HEK293 (cell line): ENCODE measurements at regions not wholly inside any gene's neighbourhood (a gene's known extent, or its start where the extent isn't known, plus 50 kb on each side); places are given as distances from the start of the nearest gene placed in this dataset.

Experiments
- CTCF ChIA-PET: fragments of 350-600 bp; formaldehyde crosslinking; extraction: SDS; loops from one replicate; lab custom pipeline; 2021; ENCODE audit warnings: antibody characterized with exemption; lab: Yijun Ruan, JAX
- POLR2A ChIA-PET: fragments of 300-600 bp; formaldehyde crosslinking; extraction: SDS; loops from one replicate; lab custom pipeline; 2020; ENCODE audit warnings: antibody characterized with exemption, inconsistent platforms; lab: Yijun Ruan, JAX
- H3K27ac ChIP-seq: fragments of 200-500 bp; sonication (Bioruptor generic); 2 replicates; pipeline ENCODE4 v1.5.1; 2014; ENCODE audit warnings: low read depth, low read length, control low read depth, inconsistent platforms; ENCODE audit errors: extremely low read depth
- H3K36me3 ChIP-seq, 2 experiments: fragments of 200-500 bp in 1 of 2; sonication (Bioruptor generic) in 1 of 2; 1 replicate in 1 of 2; 2 replicates in 1 of 2; pipeline ENCODE4 v1.5.1; 2014 to 2017; ENCODE audit warnings: inconsistent platforms in 2 of 2, low read length in 2 of 2; ENCODE audit not compliant: control insufficient read depth in 2 of 2, insufficient read depth in 1 of 2
- H3K4me1 ChIP-seq: fragments of 200-500 bp; sonication (Bioruptor generic); 2 replicates; pipeline ENCODE4 v1.5.1; 2014; ENCODE audit warnings: mild to moderate bottlenecking, low read length, inconsistent platforms; ENCODE audit not compliant: control insufficient read depth, insufficient read depth
- H3K4me3 ChIP-seq: 2 replicates; pipeline ENCODE4 v1.5.1; 2011; ENCODE audit warnings: low read depth, mild to moderate bottlenecking, control low read depth, low read length, moderate library complexity
- H3K9me3 ChIP-seq: fragments of 200-500 bp; sonication (Bioruptor generic); 2 replicates; pipeline ENCODE4 v1.5.1; 2014; ENCODE audit warnings: low read depth, low read length, inconsistent platforms; ENCODE audit not compliant: control insufficient read depth, insufficient read depth
- CTCF ChIP-seq: fragments of 450-650 bp; formaldehyde crosslinking; IDR thresholded peaks from 2 replicates; pipeline ENCODE4 v1.5.1; 2016; ENCODE audit warnings: missing biosample characterization, missing genetic modification characterization
- GLI2 ChIP-seq: fragments of 450-650 bp; formaldehyde crosslinking; IDR thresholded peaks from 2 replicates; pipeline ENCODE4; 2017; ENCODE audit warnings: missing biosample characterization, missing genetic modification characterization, low read depth, borderline replicate concordance
- HOXA7 ChIP-seq: sonication (generic); formaldehyde crosslinking; IDR thresholded peaks from 2 replicates; pipeline ENCODE4 v1.8.1; 2022; ENCODE audit warnings: missing genetic modification reagents, borderline replicate concordance
- KLF9 ChIP-seq: fragments of 450-650 bp; formaldehyde crosslinking; IDR thresholded peaks from 2 replicates; pipeline ENCODE4 v1.5.1; 2016; ENCODE audit warnings: missing biosample characterization, missing genetic modification characterization, low read depth
- PATZ1 ChIP-seq: fragments of 450-650 bp; formaldehyde crosslinking; IDR thresholded peaks from 2 replicates; pipeline ENCODE4 v1.5.1; 2016; ENCODE audit warnings: missing biosample characterization, missing genetic modification characterization
- RBAK ChIP-seq: fragments of 450-650 bp; formaldehyde crosslinking; IDR thresholded peaks from 2 replicates; pipeline ENCODE4 v1.5.1; 2016; ENCODE audit warnings: missing biosample characterization, missing genetic modification characterization
- YY2 ChIP-seq: fragments of 450-650 bp; formaldehyde crosslinking; IDR thresholded peaks from 2 replicates; pipeline ENCODE4 v1.5.1; 2016; ENCODE audit warnings: missing biosample characterization, missing genetic modification characterization
- ZBTB21 ChIP-seq: fragments of 450-650 bp; formaldehyde crosslinking; IDR thresholded peaks from 2 replicates; pipeline ENCODE4 v1.5.1; 2017; ENCODE audit warnings: missing biosample characterization, missing genetic modification characterization
- ZBTB48 ChIP-seq: fragments of 450-650 bp; formaldehyde crosslinking; IDR thresholded peaks from 2 replicates; pipeline ENCODE4 v1.5.1; 2016; ENCODE audit warnings: missing biosample characterization, missing genetic modification characterization
- ZNF10 ChIP-seq: fragments of 450-650 bp; formaldehyde crosslinking; IDR thresholded peaks from 2 replicates; pipeline ENCODE4 v1.5.1; 2017; ENCODE audit warnings: missing biosample characterization, missing genetic modification characterization
- ZNF114 ChIP-seq: fragments of 450-650 bp; formaldehyde crosslinking; IDR thresholded peaks from 2 replicates; pipeline ENCODE4 v1.5.0; 2017; ENCODE audit warnings: missing biosample characterization, missing genetic modification characterization
- ZNF138 ChIP-seq: fragments of 450-650 bp; formaldehyde crosslinking; IDR thresholded peaks from 2 replicates; pipeline ENCODE4 v1.5.1; 2016; ENCODE audit warnings: missing biosample characterization, missing genetic modification characterization, borderline replicate concordance
- ZNF174 ChIP-seq: fragments of 450-650 bp; formaldehyde crosslinking; IDR thresholded peaks from 2 replicates; pipeline ENCODE4 v1.5.0; 2017; ENCODE audit warnings: missing biosample characterization, mild to moderate bottlenecking, missing genetic modification characterization
- ZNF184 ChIP-seq: fragments of 450-650 bp; IDR thresholded peaks from 2 replicates; pipeline ENCODE4 v1.5.1; 2018; ENCODE audit warnings: missing biosample characterization, mild to moderate bottlenecking, missing genetic modification characterization
- ZNF211 ChIP-seq: fragments of 450-650 bp; formaldehyde crosslinking; IDR thresholded peaks from 2 replicates; pipeline ENCODE4 v1.5.1; 2016; ENCODE audit warnings: low read depth, missing biosample characterization, missing genetic modification characterization
- ZNF311 ChIP-seq: fragments of 450-650 bp; formaldehyde crosslinking; IDR thresholded peaks from 2 replicates; pipeline ENCODE4 v1.5.1; 2017; ENCODE audit warnings: missing biosample characterization, missing genetic modification characterization, borderline replicate concordance
- ZNF341 ChIP-seq: fragments of 450-650 bp; formaldehyde crosslinking; IDR thresholded peaks from 2 replicates; pipeline ENCODE4; 2016; ENCODE audit warnings: low read depth, missing biosample characterization, missing genetic modification characterization
- ZNF366 ChIP-seq: fragments of 450-650 bp; formaldehyde crosslinking; conservative IDR thresholded peaks from 2 replicates; pipeline ENCODE4 v1.5.1; 2016; ENCODE audit warnings: missing biosample characterization, missing genetic modification characterization
- ZNF473 ChIP-seq: fragments of 450-650 bp; formaldehyde crosslinking; IDR thresholded peaks from 2 replicates; pipeline ENCODE4 v1.5.1; 2017; ENCODE audit warnings: missing biosample characterization, missing genetic modification characterization
- ZNF514 ChIP-seq: fragments of 450-650 bp; formaldehyde crosslinking; IDR thresholded peaks from 2 replicates; pipeline ENCODE4 v1.5.1; 2016; ENCODE audit warnings: missing biosample characterization, missing genetic modification characterization
- ZNF549 ChIP-seq: fragments of 450-650 bp; IDR thresholded peaks from 2 replicates; pipeline ENCODE4 v1.5.1; 2018; ENCODE audit warnings: missing biosample characterization, missing genetic modification characterization, mild to moderate bottlenecking, inconsistent platforms, moderate library complexity
- ZNF560 ChIP-seq: fragments of 450-650 bp; formaldehyde crosslinking; IDR thresholded peaks from 2 replicates; pipeline ENCODE4 v1.5.1; 2017; ENCODE audit warnings: missing biosample characterization, missing genetic modification characterization, borderline replicate concordance
- ZNF571 ChIP-seq: fragments of 450-650 bp; formaldehyde crosslinking; IDR thresholded peaks from 2 replicates; pipeline ENCODE4 v1.5.0; 2017; ENCODE audit warnings: missing biosample characterization, missing genetic modification characterization
- ZNF610 ChIP-seq: fragments of 450-650 bp; formaldehyde crosslinking; IDR thresholded peaks from 2 replicates; pipeline ENCODE4 v1.5.1; 2016; ENCODE audit warnings: missing biosample characterization, missing genetic modification characterization, borderline replicate concordance
- ZNF624 ChIP-seq: fragments of 450-650 bp; formaldehyde crosslinking; IDR thresholded peaks from 2 replicates; pipeline ENCODE4 v1.5.1; 2017; ENCODE audit warnings: missing biosample characterization, missing genetic modification characterization
- ZNF626 ChIP-seq: fragments of 450-650 bp; sonication (Bioruptor Pico); formaldehyde crosslinking; IDR thresholded peaks from 2 replicates; pipeline ENCODE4 v1.5.1; 2018; ENCODE audit warnings: missing biosample characterization, missing genetic modification characterization, inconsistent platforms
- ZNF654 ChIP-seq: fragments of 450-650 bp; formaldehyde crosslinking; IDR thresholded peaks from 2 replicates; pipeline ENCODE4 v1.5.1; 2016; ENCODE audit warnings: low read depth, missing biosample characterization, missing genetic modification characterization
- ZNF677 ChIP-seq: fragments of 450-650 bp; IDR thresholded peaks from 2 replicates; pipeline ENCODE4 v1.5.0; 2018; ENCODE audit warnings: missing biosample characterization, mild to moderate bottlenecking, missing genetic modification characterization, moderate library complexity
- ZNF830 ChIP-seq: fragments of 450-650 bp; IDR thresholded peaks from 2 replicates; pipeline ENCODE4 v1.5.0; 2018; ENCODE audit warnings: missing biosample characterization, missing genetic modification characterization, low read depth, mild to moderate bottlenecking, moderate library complexity
- ZSCAN16 ChIP-seq: fragments of 450-650 bp; formaldehyde crosslinking; IDR thresholded peaks from 2 replicates; pipeline ENCODE4 v1.5.1; 2016; ENCODE audit warnings: missing biosample characterization, missing genetic modification characterization
- ZXDB ChIP-seq: fragments of 450-650 bp; formaldehyde crosslinking; IDR thresholded peaks from 2 replicates; pipeline ENCODE4 v1.5.1; 2016; ENCODE audit warnings: missing biosample characterization, missing genetic modification characterization
- TF ChIP-seq, protein P1 (sequence below): fragments of 450-650 bp; formaldehyde crosslinking; IDR thresholded peaks from 2 replicates; pipeline ENCODE4 v1.5.1; 2016; ENCODE audit warnings: missing biosample characterization, missing genetic modification characterization
- TF ChIP-seq, protein P2 (sequence below): fragments of 450-650 bp; formaldehyde crosslinking; IDR thresholded peaks from 2 replicates; pipeline ENCODE4 v1.5.1; 2016; ENCODE audit warnings: missing biosample characterization, missing genetic modification characterization

- Histone ChIP-seq H3K4me1 (no peaks in the 10 kb centered on the region), H3K27ac (no peak overlapping the region), H3K9me3 (no peaks in the 10 kb centered on the region), H3K4me3 (no peak overlapping the region), H3K36me3 (no peaks in the 10 kb centered on the region)
- CTCF ChIA-PET = interaction anchor here (0.6 to 0.7 kb wide), 2 partner anchors 310 to 873 kb away, joined by 3 to 4 read pairs; no protein-coding TSS in a partner anchor
- TF ChIP-seq, protein P1, sequence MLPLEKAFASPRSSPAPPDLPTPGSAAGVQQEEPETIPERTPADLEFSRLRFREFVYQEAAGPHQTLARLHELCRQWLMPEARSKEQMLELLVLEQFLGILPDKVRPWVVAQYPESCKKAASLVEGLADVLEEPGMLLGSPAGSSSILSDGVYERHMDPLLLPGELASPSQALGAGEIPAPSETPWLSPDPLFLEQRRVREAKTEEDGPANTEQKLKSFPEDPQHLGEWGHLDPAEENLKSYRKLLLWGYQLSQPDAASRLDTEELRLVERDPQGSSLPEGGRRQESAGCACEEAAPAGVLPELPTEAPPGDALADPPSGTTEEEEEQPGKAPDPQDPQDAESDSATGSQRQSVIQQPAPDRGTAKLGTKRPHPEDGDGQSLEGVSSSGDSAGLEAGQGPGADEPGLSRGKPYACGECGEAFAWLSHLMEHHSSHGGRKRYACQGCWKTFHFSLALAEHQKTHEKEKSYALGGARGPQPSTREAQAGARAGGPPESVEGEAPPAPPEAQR (tag by site-specific recombination) = no peak
- TF ChIP-seq CTCF (tag by site-specific recombination) (no peak), ZNF184 (no peak), ZNF311 (tag by site-specific recombination) (no peak), ZNF138 (no peak), KLF9 (tag by site-specific recombination) (no peak), ZNF626 (tag by site-specific recombination) (no peak), ZNF560 (tag by site-specific recombination) (no peak), YY2 (tag by site-specific recombination) (no peak), ZNF677 (tag by site-specific recombination) (no peak), ZNF341 (tag by site-specific recombination) (no peak), ZNF514 (no peak), ZNF571 (tag by site-specific recombination) (no peak), ZNF610 (tag by site-specific recombination) (no peak), ZNF366 (tag by site-specific recombination) (no peak), ZSCAN16 (tag by site-specific recombination) (no peak), ZNF114 (tag by site-specific recombination) (no peak), GLI2 (tag by site-specific recombination) (no peak), ZNF624 (tag by site-specific recombination) (no peak)
- TF ChIP-seq, protein P2, sequence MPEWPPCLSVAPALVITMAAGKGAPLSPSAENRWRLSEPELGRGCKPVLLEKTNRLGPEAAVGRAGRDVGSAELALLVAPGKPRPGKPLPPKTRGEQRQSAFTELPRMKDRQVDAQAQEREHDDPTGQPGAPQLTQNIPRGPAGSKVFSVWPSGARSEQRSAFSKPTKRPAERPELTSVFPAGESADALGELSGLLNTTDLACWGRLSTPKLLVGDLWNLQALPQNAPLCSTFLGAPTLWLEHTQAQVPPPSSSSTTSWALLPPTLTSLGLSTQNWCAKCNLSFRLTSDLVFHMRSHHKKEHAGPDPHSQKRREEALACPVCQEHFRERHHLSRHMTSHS (tag by site-specific recombination) = no peak
- POLR2A ChIA-PET = no interaction called here
These were observed 240.5 kb upstream of the KCNJ16 start for GRCh38 chr17:69834494-69834893.

DNA sequence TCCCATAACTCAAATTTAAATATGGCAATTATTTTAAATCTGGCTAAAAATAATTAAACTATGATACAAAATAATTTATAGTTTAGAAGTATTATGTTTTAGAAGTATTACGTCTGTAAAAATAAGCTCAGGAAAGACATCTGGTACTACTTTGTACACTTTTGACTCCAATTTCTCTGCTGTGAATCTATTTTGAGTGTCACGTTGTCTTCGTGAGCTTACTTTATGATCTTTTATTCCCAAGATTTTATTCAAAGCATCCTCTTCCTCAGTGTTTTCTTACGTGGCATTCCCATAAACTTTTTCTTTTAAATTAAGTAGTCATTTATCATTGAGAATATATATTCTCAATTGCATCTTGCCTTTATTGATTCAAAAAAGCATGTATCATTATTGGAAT lies 223.3 kb upstream of the KCNJ16 start:
- CTCF ChIA-PET = interaction anchor here (0.7 kb wide), 1 partner anchor 123 kb away, joined by 3 read pairs; no protein-coding TSS in a partner anchor
- H3K4me1 ChIP-seq = no peaks in the 10 kb centered on the region
- TF ChIP-seq ZNF549 (tag by site-specific recombination) (no peak), PATZ1 (no peak), ZNF830 (tag by site-specific recombination) (no peak), ZNF473 (no peak), RBAK (tag by site-specific recombination) (no peak), ZNF174 (tag by site-specific recombination) (no peak), ZXDB (tag by site-specific recombination) (no peak), ZBTB48 (no peak), ZNF626 (tag by site-specific recombination) (no peak), ZBTB21 (no peak), ZNF654 (tag by site-specific recombination) (no peak), ZNF10 (tag by site-specific recombination) (no peak), HOXA7 (CRISPR knock-in tag) (no peak), ZNF211 (tag by site-specific recombination) (no peak)

More for the DNA sequence above, 223.3 kb upstream of the KCNJ16 start:
- Histone ChIP-seq H3K4me3 (no peak overlapping the region), H3K9me3 (no peaks in the 10 kb centered on the region), H3K36me3 (no peaks in the 10 kb centered on the region), H3K27ac (no peak overlapping the region)
- POLR2A ChIA-PET = no interaction called here
